CD14-positive monocyte (primary cell): ENCODE measurements at regions not wholly inside any gene's neighbourhood (a gene's known extent, or its start where the extent isn't known, plus 50 kb on each side); places are given as distances from the start of the nearest gene placed in this dataset.

Experiments
- DNase-seq, 3 donors: peaks; one replicate each; pipeline ENCODE4 v3.0.0-alpha.2; 2011 to 2022
- H2AFZ ChIP-seq: 2 replicates; pipeline ENCODE4 v1.6.0; 2012; ENCODE audit warnings: mild to moderate bottlenecking, low read depth, low read length, inconsistent platforms; ENCODE audit not compliant: insufficient read depth, poor library complexity, severe bottlenecking
- H3K27ac ChIP-seq, 2 donors: 1 replicate in 1 of 2; 2 replicates in 1 of 2; pipeline ENCODE4 v1.5.1; 2012 to 2013; ENCODE audit warnings: low read length in 2 of 2, control low read depth in 1 of 2, inconsistent platforms in 1 of 2, low read depth in 1 of 2, mild to moderate bottlenecking in 1 of 2
- H3K27me3 ChIP-seq, 2 donors: one replicate each; pipeline versions ENCODE4 v1.6.0 to v1.6.1; 2011 to 2013; ENCODE audit warnings: low read length in 2 of 2; ENCODE audit not compliant: control insufficient read depth in 2 of 2, insufficient read depth in 2 of 2
- H3K36me3 ChIP-seq, 2 donors: replicated peaks in 1 of 2; 1 replicate in 1 of 2; 2 replicates in 1 of 2; pipeline versions ENCODE4 v1.5.1 to v1.6.1; 2012 to 2013; ENCODE audit warnings: low read length in 2 of 2, control low read depth in 1 of 2, inconsistent platforms in 1 of 2, mild to moderate bottlenecking in 1 of 2; ENCODE audit not compliant: insufficient read depth in 2 of 2, control insufficient read depth in 1 of 2
- H3K4me1 ChIP-seq, 2 donors: 1 replicate in 1 of 2; 2 replicates in 1 of 2; pipeline versions ENCODE4 v1.5.1 to v1.6.1; 2012 to 2013; ENCODE audit warnings: low read length in 2 of 2, control low read depth in 1 of 2, inconsistent platforms in 1 of 2, mild to moderate bottlenecking in 1 of 2, moderate library complexity in 1 of 2; ENCODE audit not compliant: insufficient read depth in 2 of 2, control insufficient read depth in 1 of 2
- H3K4me2 ChIP-seq: replicated peaks from 2 replicates; pipeline ENCODE3; 2012; ENCODE audit warnings: low read length, moderate library complexity, mild to moderate bottlenecking; ENCODE audit not compliant: poor library complexity, severe bottlenecking; ENCODE audit errors: extremely low read depth
- H3K4me3 ChIP-seq, 3 experiments: fragments of 200-600 bp in 1 of 3; sonication (generic) in 1 of 3; replicated peaks in 1 of 3; 1 replicate in 2 of 3; 2 replicates in 1 of 3; pipeline ENCODE4 v1.5.1; 2011 to 2013; ENCODE audit warnings: low read length in 3 of 3, mild to moderate bottlenecking in 3 of 3, control low read depth in 2 of 3, low read depth in 2 of 3, inconsistent platforms in 1 of 3, moderate library complexity in 1 of 3
- H3K79me2 ChIP-seq: 2 replicates; pipeline ENCODE4 v1.6.0; 2012; ENCODE audit warnings: mild to moderate bottlenecking, control low read depth, inconsistent platforms, low read length, moderate library complexity; ENCODE audit not compliant: insufficient read depth
- H3K9ac ChIP-seq: 2 replicates; pipeline ENCODE4 v1.6.0; 2017; ENCODE audit warnings: low read length, mild to moderate bottlenecking; ENCODE audit not compliant: insufficient read depth, poor library complexity, severe bottlenecking
- H3K9me3 ChIP-seq, 2 donors: replicated peaks in 1 of 2; 1 replicate in 1 of 2; 2 replicates in 1 of 2; pipeline versions ENCODE4 v1.5.1 to v1.6.1; 2012 to 2013; ENCODE audit warnings: low read length in 2 of 2, control low read depth in 1 of 2; ENCODE audit not compliant: control insufficient read depth in 1 of 2, insufficient read depth in 1 of 2
- H4K20me1 ChIP-seq: 2 replicates; pipeline ENCODE4 v1.6.0; 2012; ENCODE audit warnings: mild to moderate bottlenecking, low read length, control low read depth, moderate library complexity; ENCODE audit not compliant: insufficient read depth
- H3K27ac Mint-ChIP-seq, 7 donors: one replicate each; pipeline ENCODE4 v1.8.0; 2020; ENCODE audit warnings: mild to moderate bottlenecking in 7 of 7, mixed read lengths in 7 of 7, moderate library complexity in 6 of 7, inconsistent platforms in 2 of 7
- H3K27me3 Mint-ChIP-seq, 3 donors: one replicate each; pipeline ENCODE4 v1.8.0; 2021 to 2022; ENCODE audit warnings: low read depth in 3 of 3, mild to moderate bottlenecking in 3 of 3, mixed read lengths in 3 of 3, moderate library complexity in 3 of 3, inconsistent platforms in 1 of 3
- H3K36me3 Mint-ChIP-seq, 2 donors: one replicate each; pipeline ENCODE4 v1.8.0; 2020; ENCODE audit warnings: mixed read lengths in 2 of 2, inconsistent platforms in 1 of 2, mild to moderate bottlenecking in 1 of 2
- H3K4me1 Mint-ChIP-seq: one replicate; pipeline ENCODE4 v1.8.0; 2020; ENCODE audit warnings: mild to moderate bottlenecking, mixed read lengths
- H3K4me3 Mint-ChIP-seq, 2 donors: one replicate each; pipeline ENCODE4 v1.8.0; 2020; ENCODE audit warnings: mild to moderate bottlenecking in 2 of 2, mixed read lengths in 2 of 2, moderate library complexity in 1 of 2
- H3K9me3 Mint-ChIP-seq, 7 donors: one replicate each; pipeline ENCODE4 v1.8.0; 2020 to 2022; ENCODE audit warnings: mixed read lengths in 7 of 7, mild to moderate bottlenecking in 6 of 7, moderate library complexity in 6 of 7, inconsistent platforms in 2 of 7
- WGBS: methylation state at CpG from one replicate; pipeline ENCODE4 v1.1.5; 2013; ENCODE audit warnings: missing lambda C conversion rate; ENCODE audit not compliant: insufficient coverage; 5-methylcytosine and 5-hydroxymethylcytosine counted together
- intact Hi-C, 2 donors: fragments of 100-400 bp; cut with micrococcal nuclease; formaldehyde crosslinking; loops; one replicate each; pipeline versions ENCODE4 v1.15.0 to v1.15.1; 2023
- TF ChIP-seq, protein P1 (sequence below): fragments of 200-600 bp; IDR thresholded peaks from one replicate; pipeline ENCODE4 v1.8.0; 2022; ENCODE audit warnings: antibody characterized with exemption, mild to moderate bottlenecking

DNA sequence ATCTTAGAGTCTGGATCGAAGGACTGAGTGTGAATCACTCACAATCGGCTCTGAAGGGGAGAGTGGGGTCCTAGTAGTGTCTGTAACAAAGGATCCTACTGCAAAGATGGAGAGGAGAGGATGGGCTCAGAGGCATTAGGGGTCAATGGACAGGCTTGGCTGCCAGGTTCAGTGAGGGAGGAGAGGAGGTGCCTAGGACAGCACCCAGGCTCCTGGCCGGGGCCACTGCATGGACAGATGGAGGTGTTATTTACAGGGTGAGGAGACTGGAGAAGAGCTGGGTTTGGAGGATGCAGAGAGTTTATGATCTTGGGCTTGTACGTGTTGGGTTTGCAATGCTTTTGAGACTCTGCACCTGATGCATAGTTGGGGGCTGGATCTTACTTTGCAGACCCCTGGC lies 658.9 kb downstream of the PTPRU start:
- Histone ChIP-seq H3K4me3 (no peak overlapping the region), H3K9me3 (no peaks in the 10 kb centered on the region), H3K27ac (no peak overlapping the region), H3K9ac (no peak overlapping the region), H3K4me2 (no peak overlapping the region), H3K4me1 (peaks cover 0 to 6% of the 10 kb centered on the region in 2 donors), H4K20me1 (no peaks in the 10 kb centered on the region), H2AFZ (no peak overlapping the region), H3K27me3 (no peaks in the 10 kb centered on the region), H3K36me3 (no peaks in the 10 kb centered on the region), H3K79me2 (no peaks in the 10 kb centered on the region)
- H3K27me3 Mint-ChIP-seq: peaks cover 11 to 15% (median 12%) of the 10 kb centered on the region in 3 donors
- H3K36me3 Mint-ChIP-seq: no peaks in the 10 kb centered on the region
- WGBS: 86% methylated on average over 4 of the region's 4 CpGs
- intact Hi-C loops: no loop called here
- H3K9me3 Mint-ChIP-seq: peaks cover 0 to 5% (median 0%) of the 10 kb centered on the region in 7 donors
- H3K4me1 Mint-ChIP-seq: peaks cover 5% of the 10 kb centered on the region
- TF ChIP-seq, protein P1, sequence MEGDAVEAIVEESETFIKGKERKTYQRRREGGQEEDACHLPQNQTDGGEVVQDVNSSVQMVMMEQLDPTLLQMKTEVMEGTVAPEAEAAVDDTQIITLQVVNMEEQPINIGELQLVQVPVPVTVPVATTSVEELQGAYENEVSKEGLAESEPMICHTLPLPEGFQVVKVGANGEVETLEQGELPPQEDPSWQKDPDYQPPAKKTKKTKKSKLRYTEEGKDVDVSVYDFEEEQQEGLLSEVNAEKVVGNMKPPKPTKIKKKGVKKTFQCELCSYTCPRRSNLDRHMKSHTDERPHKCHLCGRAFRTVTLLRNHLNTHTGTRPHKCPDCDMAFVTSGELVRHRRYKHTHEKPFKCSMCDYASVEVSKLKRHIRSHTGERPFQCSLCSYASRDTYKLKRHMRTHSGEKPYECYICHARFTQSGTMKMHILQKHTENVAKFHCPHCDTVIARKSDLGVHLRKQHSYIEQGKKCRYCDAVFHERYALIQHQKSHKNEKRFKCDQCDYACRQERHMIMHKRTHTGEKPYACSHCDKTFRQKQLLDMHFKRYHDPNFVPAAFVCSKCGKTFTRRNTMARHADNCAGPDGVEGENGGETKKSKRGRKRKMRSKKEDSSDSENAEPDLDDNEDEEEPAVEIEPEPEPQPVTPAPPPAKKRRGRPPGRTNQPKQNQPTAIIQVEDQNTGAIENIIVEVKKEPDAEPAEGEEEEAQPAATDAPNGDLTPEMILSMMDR: no peak
- H3K27ac Mint-ChIP-seq: no peak overlapping the region
- no peak for DNase-seq
- H3K4me3 Mint-ChIP-seq: no peak overlapping the region

DNA sequence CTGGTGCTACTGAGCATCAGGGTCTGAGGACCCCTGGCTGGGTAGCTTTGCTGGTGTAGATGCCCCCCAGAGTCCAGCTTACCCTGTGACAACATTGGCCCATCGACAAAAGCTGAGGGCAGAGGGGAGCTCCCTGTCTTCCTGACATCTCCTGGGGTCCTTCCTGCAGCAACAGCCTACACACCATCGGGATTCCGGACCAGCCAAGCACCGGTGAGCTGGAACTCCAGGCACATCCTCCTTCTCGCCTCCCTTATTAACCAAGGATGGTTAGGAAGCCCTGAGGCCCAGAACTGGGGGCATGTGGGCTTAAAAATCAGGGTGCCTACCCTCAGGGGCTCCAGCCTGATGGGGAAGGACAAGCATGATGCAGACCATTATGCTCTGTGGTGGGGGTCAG lies 658.0 kb downstream of the PTPRU start:
- no peak for DNase-seq

More for the DNA sequence above, 658.0 kb downstream of the PTPRU start:
- Histone ChIP-seq H2AFZ (no peak overlapping the region), H3K4me2 (no peak overlapping the region), H3K4me3 (no peak overlapping the region), H3K36me3 (no peaks in the 10 kb centered on the region), H3K4me1 (peaks cover 0 to 6% of the 10 kb centered on the region in 2 donors), H3K27ac (no peak overlapping the region), H3K9ac (no peak overlapping the region), H3K27me3 (no peaks in the 10 kb centered on the region), H3K9me3 (no peaks in the 10 kb centered on the region), H4K20me1 (no peaks in the 10 kb centered on the region), H3K79me2 (no peaks in the 10 kb centered on the region)
- Mint-ChIP-seq H3K27ac (no peak overlapping the region), H3K36me3 (no peaks in the 10 kb centered on the region), H3K27me3 (peaks cover 12 to 16% (median 14%) of the 10 kb centered on the region in 3 donors), H3K4me3 (no peak overlapping the region), H3K4me1 (peaks cover 5% of the 10 kb centered on the region), H3K9me3 (peaks cover 0 to 5% (median 0%) of the 10 kb centered on the region in 7 donors)
- 97% methylated on average over 4 of the region's 5 CpGs for WGBS
- intact Hi-C loops: no loop called here
- TF ChIP-seq, protein P1: no peak
